Transverse colon (tissue), 4 donors: ENCODE measurements at regions not wholly inside any gene's neighbourhood (a gene's known extent, or its start where the extent isn't known, plus 50 kb on each side); places are given as distances from the start of the nearest gene placed in this dataset.

Experiments
- DNase-seq: peaks from one replicate; pipeline ENCODE4 v3.0.0-alpha.2; 2019
- H3K27ac ChIP-seq, 4 donors: fragments of 200-600 bp; sonication (generic); 2 replicates each; pipeline ENCODE4 v1.5.1; 2016 to 2018; ENCODE audit warnings: inconsistent platforms in 4 of 4
- H3K27me3 ChIP-seq: fragments of 200-600 bp; sonication (generic); 2 replicates; pipeline ENCODE4 v1.5.1; 2017; ENCODE audit warnings: inconsistent platforms
- H3K36me3 ChIP-seq, 4 donors: fragments of 200-600 bp; sonication (generic); 2 replicates each; pipeline ENCODE4 v1.5.1; 2017 to 2019; ENCODE audit warnings: inconsistent platforms in 4 of 4
- H3K4me1 ChIP-seq, 4 donors: fragments of 200-600 bp; sonication (generic); 2 replicates each; pipeline ENCODE4 v1.5.1; 2017 to 2020; ENCODE audit warnings: inconsistent platforms in 4 of 4
- H3K4me3 ChIP-seq, 4 donors: fragments of 200-600 bp; sonication (generic); 1 replicate in 1 of 4; 2 replicates in 3 of 4; pipeline versions ENCODE4 v1.5.1 to v1.6.1; 2017 to 2019; ENCODE audit warnings: inconsistent platforms in 4 of 4
- H3K9me3 ChIP-seq, 2 donors: fragments of 200-600 bp; sonication (generic); 2 replicates each; pipeline ENCODE4 v1.5.1; 2017 to 2019; ENCODE audit warnings: inconsistent platforms in 2 of 2
- CTCF ChIP-seq, 5 experiments: fragments of 200-600 bp in 3 of 5; fragments of 450-650 bp in 2 of 5; sonication (generic) in 3 of 5; IDR thresholded peaks; 1 replicate in 2 of 5; 2 replicates in 3 of 5; pipeline ENCODE4 v1.5.1; 2016 to 2017; ENCODE audit warnings: antibody characterized with exemption in 5 of 5, inconsistent platforms in 3 of 5, mild to moderate bottlenecking in 2 of 5, moderate library complexity in 1 of 5
- EP300 ChIP-seq: sonication (generic); formaldehyde crosslinking; IDR thresholded peaks from one replicate; pipeline ENCODE4 v1.6.1; 2017; ENCODE audit warnings: antibody characterized with exemption, low read depth
- POLR2A ChIP-seq: fragments of 450-650 bp; IDR thresholded peaks from one replicate; pipeline ENCODE4 v1.6.1; 2016; ENCODE audit warnings: antibody characterized with exemption, mild to moderate bottlenecking, moderate library complexity
- POLR2AphosphoS5 ChIP-seq, 3 donors: sonication (generic); formaldehyde crosslinking; IDR thresholded peaks; one replicate each; pipeline ENCODE4 v1.6.1; 2016; ENCODE audit warnings: antibody characterized with exemption in 3 of 3
- WGBS, 2 donors: methylation state at CpG; one replicate each; pipeline ENCODE4 v1.1.5; 2018; ENCODE audit warnings: low coverage in 1 of 2; 5-methylcytosine and 5-hydroxymethylcytosine counted together
- in situ Hi-C, 4 donors: fragments of 200-750 bp; cut with MboI; loops; one replicate each; pipeline versions ENCODE4 v1.15.0 to v1.15.1; 2017; ENCODE audit warnings: low sequenced_read_pairs in 3 of 4, low pct_ligation_motif_present in 1 of 4, low pct_unique_long_range_greater_than_20kb in 1 of 4
- intact Hi-C: fragments of 100-400 bp; cut with DNase I; formaldehyde crosslinking; loops from one replicate; pipeline ENCODE4 v1.15.1; 2023; ENCODE audit warnings: low total_unique reads

GRCh38 chr3:28117598-28117997, 123.8 kb upstream of the CMC1 start:
- no peak overlapping the region for H3K27ac ChIP-seq
- H3K9me3 ChIP-seq: no peaks in the 10 kb centered on the region
- H3K4me3 ChIP-seq: no peak overlapping the region
- WGBS, 2 donors: 91 to 100% methylated on average over 1 to 2 of the region's 2 CpGs
- H3K27me3 ChIP-seq: no peaks in the 10 kb centered on the region
- intact Hi-C loops (no loop called here), in situ Hi-C loops (no loop called here)
- DNase-seq: no peak
- no peaks in the 10 kb centered on the region for H3K4me1 ChIP-seq
- no peaks in the 10 kb centered on the region for H3K36me3 ChIP-seq
- TF ChIP-seq CTCF (IDR thresholded peaks at IDR 0.05) (no peak), POLR2AphosphoS5 (IDR thresholded peaks at IDR 0.05) (no peak), POLR2A (no peak), EP300 (no peak)

- Histone ChIP-seq H3K27me3 (no peaks in the 10 kb centered on the region), H3K9me3 (no peaks in the 10 kb centered on the region), H3K4me1 (no peaks in the 10 kb centered on the region), H3K36me3 (no peaks in the 10 kb centered on the region), H3K27ac (no peak overlapping the region), H3K4me3 (no peak overlapping the region)
- in situ Hi-C loops (no loop called here), intact Hi-C loops (no loop called here)
- no peak for DNase-seq
- no peak for TF ChIP-seq EP300
- no peak for TF ChIP-seq CTCF (IDR thresholded peaks at IDR 0.05)
- TF ChIP-seq POLR2A: no peak
- TF ChIP-seq POLR2AphosphoS5 (IDR thresholded peaks at IDR 0.05): no peak
- WGBS, 2 donors: 60 to 79% methylated on average over 1 of the region's 1 CpG
Measured at GRCh38 chr3:28118087-28118486, 123.3 kb upstream of the CMC1 start.

- in situ Hi-C loops: no loop called here
- Histone ChIP-seq H3K27ac (no peak overlapping the region), H3K27me3 (no peaks in the 10 kb centered on the region), H3K4me1 (no peaks in the 10 kb centered on the region), H3K36me3 (no peaks in the 10 kb centered on the region), H3K9me3 (no peaks in the 10 kb centered on the region), H3K4me3 (no peak overlapping the region)
- DNase-seq: no peak
- intact Hi-C loops: no loop called here
- no peak for TF ChIP-seq POLR2AphosphoS5 (IDR thresholded peaks at IDR 0.05)
- no peak for TF ChIP-seq CTCF (IDR thresholded peaks at IDR 0.05)
- no peak for TF ChIP-seq EP300
- TF ChIP-seq POLR2A: no peak
- WGBS, 2 donors: 74 to 79% methylated on average over 4 of the region's 4 CpGs
Measured at GRCh38 chr3:28122227-28122626, 119.2 kb upstream of the CMC1 start.

GRCh38 chr3:28124882-28125281, 116.5 kb upstream of the CMC1 start:
- TF ChIP-seq POLR2A (no peak), POLR2AphosphoS5 (IDR thresholded peaks at IDR 0.05) (no peak), CTCF (IDR thresholded peaks at IDR 0.05) (no peak), EP300 (no peak)
- in situ Hi-C loops: no loop called here
- H3K4me1 ChIP-seq: no peaks in the 10 kb centered on the region
- intact Hi-C loops: no loop called here
- no peaks in the 10 kb centered on the region for H3K27me3 ChIP-seq
- no peak overlapping the region for H3K4me3 ChIP-seq
- WGBS, 2 donors: 64 to 74% methylated on average over 3 of the region's 3 CpGs
- no peaks in the 10 kb centered on the region for H3K9me3 ChIP-seq
- DNase-seq: no peak
- no peaks in the 10 kb centered on the region for H3K36me3 ChIP-seq
- H3K27ac ChIP-seq: no peak overlapping the region
